GM18505 (cell line): ENCODE measurements at regions not wholly inside any gene's neighbourhood (a gene's known extent, or its start where the extent isn't known, plus 50 kb on each side); places are given as distances from the start of the nearest gene placed in this dataset.

ENCODE experiments used
- ATAC-seq: cut with Tn5 transposase; IDR thresholded peaks from one replicate; pipeline ENCODE4 v1.9.1; 2021; ENCODE audit not compliant: unreplicated experiment
- POLR2A ChIP-seq: IDR thresholded peaks from 4 replicates; pipeline ENCODE4 v1.6.1; 2011; ENCODE audit warnings: borderline replicate concordance; ENCODE audit not compliant: insufficient read depth, insufficient read length; ENCODE audit errors: extremely low read depth

GRCh38 chr5:38104497-38105230 lies 153.7 kb upstream of the EGFLAM start:
- no peak for ATAC-seq
- TF ChIP-seq POLR2A = no peak

- no peak for ATAC-seq
- no peak for TF ChIP-seq POLR2A
These were observed 156.5 kb upstream of the EGFLAM start for GRCh38 chr5:38101897-38102296.

- TF ChIP-seq POLR2A = no peak
- ATAC-seq = no peak
These were observed 158.9 kb upstream of the EGFLAM start for GRCh38 chr5:38099205-38100168.

GRCh38 chr5:38094889-38095288 lies 163.5 kb upstream of the EGFLAM start:
- ATAC-seq = no peak
- TF ChIP-seq POLR2A = no peak

GRCh38 chr5:38093855-38094254 lies 164.5 kb upstream of the EGFLAM start:
- no peak for ATAC-seq
- TF ChIP-seq POLR2A = no peak

GRCh38 chr5:38086777-38087176 lies 171.6 kb upstream of the EGFLAM start:
- ATAC-seq = no peak
- TF ChIP-seq POLR2A = no peak

- no peak for ATAC-seq
- no peak for TF ChIP-seq POLR2A
These were observed 178.5 kb upstream of the EGFLAM start for GRCh38 chr5:38079620-38080402.

GRCh38 chr5:38078161-38078560 lies 180.2 kb upstream of the EGFLAM start:
- no peak for ATAC-seq
- TF ChIP-seq POLR2A = no peak

GRCh38 chr5:38077652-38078051 lies 180.7 kb upstream of the EGFLAM start:
- ATAC-seq = no peak
- no peak for TF ChIP-seq POLR2A

- TF ChIP-seq POLR2A = no peak
- no peak for ATAC-seq
These were observed 186.3 kb upstream of the EGFLAM start for GRCh38 chr5:38071831-38072694.

- ATAC-seq = no peak
- no peak for TF ChIP-seq POLR2A
These were observed 187.9 kb upstream of the EGFLAM start for GRCh38 chr5:38070304-38070950.

GRCh38 chr5:38069360-38069759 lies 189.0 kb upstream of the EGFLAM start:
- ATAC-seq = no peak
- no peak for TF ChIP-seq POLR2A
